PC-3 (cell line): ENCODE measurements at regions not wholly inside any gene's neighbourhood (a gene's known extent, or its start where the extent isn't known, plus 50 kb on each side); places are given as distances from the start of the nearest gene placed in this dataset.

Source experiments
- ATAC-seq: fragments of 200-7000 bp; cut with Tn5 transposase; 2 replicates; pipeline ENCODE4 v1.9.1; 2020; ENCODE audit warnings: mild to moderate bottlenecking, moderate library complexity
- BruUV-seq: library from RNA; stranded (reverse); fragments of 400-500 nt; replicated peaks from 2 replicates; lab custom pipeline; 2021; lab: Mats Ljungman, UMichigan
- CTCF ChIA-PET: fragments of 300-600 bp; sonication (Branson Sonifier 250); formaldehyde crosslinking; loops from one replicate; lab custom pipeline; 2022; ENCODE audit warnings: antibody characterized with exemption; lab: Charles Lee
- POLR2A ChIA-PET: fragments of 300-600 bp; sonication (Branson Sonifier 250); formaldehyde crosslinking; loops from one replicate; lab custom pipeline; 2022; ENCODE audit warnings: antibody characterized with exemption; ENCODE audit not compliant: unreplicated experiment; lab: Charles Lee
- DNase-seq: peaks from one replicate; pipeline ENCODE4 v3.0.0-alpha.2; 2015
- H2AFZ ChIP-seq: fragments of 300-600 bp; sonication (generic); 2 replicates; pipeline ENCODE4 v1.6.0; 2016; ENCODE audit warnings: antibody characterized with exemption, low read length
- H3F3A ChIP-seq: fragments of 300-600 bp; sonication (generic); one replicate; pipeline ENCODE4 v1.6.0; 2017; ENCODE audit warnings: antibody characterized with exemption, low read length, control low read depth, mild to moderate bottlenecking; ENCODE audit not compliant: unreplicated experiment
- H3K27ac ChIP-seq: fragments of 300-600 bp; sonication (generic); 2 replicates; pipeline ENCODE4 v1.5.1; 2016; ENCODE audit warnings: mild to moderate bottlenecking, low read length
- H3K27me3 ChIP-seq: fragments of 300-600 bp; sonication (generic); 2 replicates; pipeline ENCODE4 v1.6.1; 2016; ENCODE audit warnings: low read length, mixed read lengths
- H3K36me3 ChIP-seq: fragments of 300-600 bp; sonication (generic); 2 replicates; pipeline ENCODE4 v1.6.1; 2016; ENCODE audit warnings: low read depth, mixed run types, low read length, mixed read lengths
- H3K4me1 ChIP-seq: fragments of 300-600 bp; sonication (generic); 2 replicates; pipeline ENCODE4 v1.5.1; 2016; ENCODE audit warnings: low read length; ENCODE audit not compliant: insufficient read depth
- H3K4me2 ChIP-seq: fragments of 300-600 bp; sonication (generic); 2 replicates; pipeline ENCODE4 v1.6.0; 2016; ENCODE audit warnings: low read length
- H3K4me3 ChIP-seq: fragments of 300-600 bp; sonication (generic); 2 replicates; pipeline ENCODE4 v1.5.1; 2016; ENCODE audit warnings: mild to moderate bottlenecking, low read length, mixed read lengths
- H3K79me2 ChIP-seq: fragments of 300-600 bp; sonication (generic); 2 replicates; pipeline ENCODE4 v1.6.1; 2017; ENCODE audit warnings: low read length, mixed read lengths
- H3K9ac ChIP-seq: fragments of 300-600 bp; sonication (generic); 2 replicates; pipeline ENCODE4 v1.6.0; 2016; ENCODE audit warnings: mild to moderate bottlenecking, low read length
- H3K9me2 ChIP-seq: fragments of 300-600 bp; sonication (generic); replicated peaks from 2 replicates; pipeline ENCODE4 v1.6.1; 2016; ENCODE audit warnings: mixed run types, low read length, mixed read lengths
- H3K9me3 ChIP-seq: fragments of 300-600 bp; sonication (generic); 2 replicates; pipeline ENCODE4 v1.6.1; 2016; ENCODE audit warnings: low read length, mixed read lengths
- H4K20me1 ChIP-seq: fragments of 300-600 bp; sonication (generic); 2 replicates; pipeline ENCODE4 v1.6.1; 2016; ENCODE audit warnings: low read length, mixed read lengths
- EZH2 ChIP-seq: fragments of 300-600 bp; sonication (generic); IDR thresholded peaks from one replicate; pipeline ENCODE4 v1.6.1; 2017; ENCODE audit warnings: antibody characterized with exemption, mild to moderate bottlenecking, low read length; ENCODE audit not compliant: unreplicated experiment
- EZH2phosphoT487 ChIP-seq: fragments of 300-600 bp; sonication (generic); IDR thresholded peaks from 2 replicates; pipeline ENCODE4 v1.6.1; 2018; ENCODE audit warnings: mild to moderate bottlenecking, antibody characterized with exemption, low read length, borderline replicate concordance
- intact Hi-C: fragments of 100-400 bp; cut with micrococcal nuclease; formaldehyde crosslinking; loops from 2 replicates; pipeline ENCODE4 v1.9.0; 2023
- TF ChIP-seq, protein P1 (sequence below): fragments of 300-600 bp; sonication (generic); conservative IDR thresholded peaks from 2 replicates; pipeline ENCODE4 v1.5.1; 2017; ENCODE audit warnings: antibody characterized with exemption, low read depth, mild to moderate bottlenecking, low read length

- Histone ChIP-seq H3F3A (no peaks in the 10 kb centered on the region), H3K36me3 (no peaks in the 10 kb centered on the region), H3K4me3 (peak overlapping the region; percentile 79), H3K9me3 (no peaks in the 10 kb centered on the region), H4K20me1 (no peaks in the 10 kb centered on the region), H3K4me2 (peak overlapping the region; percentile 98), H2AFZ (peak overlapping the region; percentile 78), H3K9me2 (no peaks in the 10 kb centered on the region), H3K4me1 (peaks cover 23% of the 10 kb centered on the region), H3K9ac (peak overlapping the region; percentile 62), H3K27me3 (no peaks in the 10 kb centered on the region), H3K79me2 (peaks cover 12% of the 10 kb centered on the region), H3K27ac (peak overlapping the region; percentile 56)
- TF ChIP-seq EZH2phosphoT487 (no peak), EZH2 (no peak)
- TF ChIP-seq, protein P1, sequence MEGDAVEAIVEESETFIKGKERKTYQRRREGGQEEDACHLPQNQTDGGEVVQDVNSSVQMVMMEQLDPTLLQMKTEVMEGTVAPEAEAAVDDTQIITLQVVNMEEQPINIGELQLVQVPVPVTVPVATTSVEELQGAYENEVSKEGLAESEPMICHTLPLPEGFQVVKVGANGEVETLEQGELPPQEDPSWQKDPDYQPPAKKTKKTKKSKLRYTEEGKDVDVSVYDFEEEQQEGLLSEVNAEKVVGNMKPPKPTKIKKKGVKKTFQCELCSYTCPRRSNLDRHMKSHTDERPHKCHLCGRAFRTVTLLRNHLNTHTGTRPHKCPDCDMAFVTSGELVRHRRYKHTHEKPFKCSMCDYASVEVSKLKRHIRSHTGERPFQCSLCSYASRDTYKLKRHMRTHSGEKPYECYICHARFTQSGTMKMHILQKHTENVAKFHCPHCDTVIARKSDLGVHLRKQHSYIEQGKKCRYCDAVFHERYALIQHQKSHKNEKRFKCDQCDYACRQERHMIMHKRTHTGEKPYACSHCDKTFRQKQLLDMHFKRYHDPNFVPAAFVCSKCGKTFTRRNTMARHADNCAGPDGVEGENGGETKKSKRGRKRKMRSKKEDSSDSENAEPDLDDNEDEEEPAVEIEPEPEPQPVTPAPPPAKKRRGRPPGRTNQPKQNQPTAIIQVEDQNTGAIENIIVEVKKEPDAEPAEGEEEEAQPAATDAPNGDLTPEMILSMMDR, result no peak
- ATAC-seq (peak; percentile 59), DNase-seq (peak; percentile 82)
- intact Hi-C loops, result loop anchor here (1.0 to 5.0 kb wide), 2 partner anchors 29 to 207 kb away; no protein-coding TSS in a partner anchor
- ChIA-PET POLR2A (interaction anchor here (0.7 kb wide), 2 partner anchors 200 to 366 kb away, joined by 3 to 28 read pairs; no protein-coding TSS in a partner anchor), CTCF (interaction anchor here (0.6 to 1.2 kb wide), 5 partner anchors 22 to 370 kb away, joined by 4 to 13 read pairs (median 5); no protein-coding TSS in a partner anchor)
- no TSS peak for BruUV-seq
Measured at GRCh38 chr12:67068761-67069450, 200.3 kb upstream of the CAND1 start.

DNA sequence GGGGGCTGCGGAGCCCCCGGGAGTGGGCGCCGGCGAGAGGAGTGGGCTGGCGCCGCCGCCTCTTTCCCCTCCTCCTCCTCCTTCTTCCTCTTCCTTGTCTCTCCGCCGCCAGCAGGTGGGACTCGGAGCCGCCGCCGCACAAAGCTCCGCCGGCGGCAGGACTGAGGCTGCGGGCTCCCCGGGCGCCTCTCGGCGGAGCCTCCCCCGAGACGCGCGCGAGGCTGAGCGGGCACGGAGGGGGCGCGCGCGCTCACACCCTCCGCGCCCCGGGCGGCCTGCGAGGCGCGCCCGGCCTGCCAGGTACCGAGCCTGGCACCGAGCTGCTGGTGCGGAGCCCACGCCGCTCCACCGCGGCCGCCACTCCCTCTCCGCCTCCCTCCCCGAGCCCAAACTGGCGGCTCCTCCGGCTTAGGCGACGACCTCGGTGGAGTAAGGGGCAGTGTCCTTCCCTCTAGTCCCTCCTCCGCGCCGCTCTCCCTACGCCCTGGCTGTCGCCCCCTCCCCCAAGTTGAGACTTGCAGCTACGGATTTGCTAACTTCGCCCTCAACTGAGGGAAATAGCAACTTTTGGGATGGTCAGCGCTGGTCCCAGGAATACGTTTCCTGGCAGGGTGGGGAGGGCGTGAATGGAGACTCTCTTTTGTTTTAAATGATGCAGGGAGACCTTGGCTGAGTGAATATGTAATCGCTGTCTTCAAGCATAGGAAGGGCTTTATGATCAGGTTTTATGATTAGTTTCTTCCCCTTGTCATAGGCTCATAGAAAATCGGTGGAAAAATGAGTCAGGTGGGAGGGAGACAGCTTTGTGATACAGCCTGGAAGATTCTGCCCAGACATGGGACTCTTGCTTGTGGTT, 199.5 kb upstream of the CAND1 start:
- CTCF ChIA-PET, result interaction anchor here (0.6 to 1.2 kb wide), 2 partner anchors 53 to 152 kb away, joined by 3 to 5 read pairs; no protein-coding TSS in a partner anchor
- peak; percentile 50 for DNase-seq
- Histone ChIP-seq H3K36me3 (no peaks in the 10 kb centered on the region), H3K9ac (peak overlapping the region; percentile 62), H3K79me2 (peaks cover 12% of the 10 kb centered on the region), H3K4me3 (peak overlapping the region; percentile 79), H3F3A (no peaks in the 10 kb centered on the region), H3K27me3 (no peaks in the 10 kb centered on the region), H3K4me1 (peaks cover 23% of the 10 kb centered on the region), H2AFZ (peak overlapping the region; percentile 89), H3K27ac (peak overlapping the region; percentile 4; the same call in 1 of the 2 replicates), H3K9me3 (no peaks in the 10 kb centered on the region), H4K20me1 (no peaks in the 10 kb centered on the region), H3K9me2 (no peaks in the 10 kb centered on the region), H3K4me2 (peak overlapping the region; percentile 98)
- TF ChIP-seq EZH2phosphoT487 (no peak), EZH2 (no peak)
- TF ChIP-seq, protein P1, result no peak; the same call in 1 of the 2 replicates
- ATAC-seq, result peak; percentile 53
- POLR2A ChIA-PET, result interaction anchor here (0.6 to 0.7 kb wide), 2 partner anchors 365 to 862 kb away, joined by 3 to 6 read pairs; no protein-coding TSS in a partner anchor
- intact Hi-C loops, result loop anchor here (2.0 to 5.0 kb wide), 2 partner anchors 151 to 207 kb away; no protein-coding TSS in a partner anchor
- TSS peak; percentile 77 for BruUV-seq
